ENCODE measurements at regions not wholly inside any gene's neighbourhood (a gene's known extent, or its start where the extent isn't known, plus 50 kb on each side); places are given as distances from the start of the nearest gene placed in this dataset.

GRCh38 chr1:118325550-118326225 is 140.7 kb upstream of the SPAG17 start:
- Mint-ChIP-seq H3K4me1 (no peaks in the 10 kb centered on the region), H3K9me3 (no peaks in the 10 kb centered on the region), H3K36me3 (ENCODE audit: low read depth) (no peaks in the 10 kb centered on the region), H3K27me3 (ENCODE audit: insufficient read depth, low read depth, poor library complexity) (no peaks in the 10 kb centered on the region), H3K27ac (no peak overlapping the region), H3K4me3 (no peak overlapping the region)
- TF ChIP-seq EZH2 (IDR thresholded peaks at IDR 0.05; ENCODE audit: low read depth, unreplicated experiment): no peak
- TF ChIP-seq CREB1 (CRISPR knock-in tag; IDR thresholded peaks at IDR 0.05; ENCODE audit: low read depth): no peak
- TF ChIP-seq STAT1 (IDR thresholded peaks at IDR 0.05; ENCODE audit: unreplicated experiment): no peak
- TF ChIP-seq, protein P1, sequence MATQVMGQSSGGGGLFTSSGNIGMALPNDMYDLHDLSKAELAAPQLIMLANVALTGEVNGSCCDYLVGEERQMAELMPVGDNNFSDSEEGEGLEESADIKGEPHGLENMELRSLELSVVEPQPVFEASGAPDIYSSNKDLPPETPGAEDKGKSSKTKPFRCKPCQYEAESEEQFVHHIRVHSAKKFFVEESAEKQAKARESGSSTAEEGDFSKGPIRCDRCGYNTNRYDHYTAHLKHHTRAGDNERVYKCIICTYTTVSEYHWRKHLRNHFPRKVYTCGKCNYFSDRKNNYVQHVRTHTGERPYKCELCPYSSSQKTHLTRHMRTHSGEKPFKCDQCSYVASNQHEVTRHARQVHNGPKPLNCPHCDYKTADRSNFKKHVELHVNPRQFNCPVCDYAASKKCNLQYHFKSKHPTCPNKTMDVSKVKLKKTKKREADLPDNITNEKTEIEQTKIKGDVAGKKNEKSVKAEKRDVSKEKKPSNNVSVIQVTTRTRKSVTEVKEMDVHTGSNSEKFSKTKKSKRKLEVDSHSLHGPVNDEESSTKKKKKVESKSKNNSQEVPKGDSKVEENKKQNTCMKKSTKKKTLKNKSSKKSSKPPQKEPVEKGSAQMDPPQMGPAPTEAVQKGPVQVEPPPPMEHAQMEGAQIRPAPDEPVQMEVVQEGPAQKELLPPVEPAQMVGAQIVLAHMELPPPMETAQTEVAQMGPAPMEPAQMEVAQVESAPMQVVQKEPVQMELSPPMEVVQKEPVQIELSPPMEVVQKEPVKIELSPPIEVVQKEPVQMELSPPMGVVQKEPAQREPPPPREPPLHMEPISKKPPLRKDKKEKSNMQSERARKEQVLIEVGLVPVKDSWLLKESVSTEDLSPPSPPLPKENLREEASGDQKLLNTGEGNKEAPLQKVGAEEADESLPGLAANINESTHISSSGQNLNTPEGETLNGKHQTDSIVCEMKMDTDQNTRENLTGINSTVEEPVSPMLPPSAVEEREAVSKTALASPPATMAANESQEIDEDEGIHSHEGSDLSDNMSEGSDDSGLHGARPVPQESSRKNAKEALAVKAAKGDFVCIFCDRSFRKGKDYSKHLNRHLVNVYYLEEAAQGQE (IDR thresholded peaks at IDR 0.05; ENCODE audit: unreplicated experiment): no peak
- TF ChIP-seq EZH2phosphoT487 (IDR thresholded peaks at IDR 0.05; ENCODE audit: unreplicated experiment): no peak
- no peak for TF ChIP-seq POLR2AphosphoS5 (IDR thresholded peaks at IDR 0.05; ENCODE audit: low read depth)
- TF ChIP-seq JUNB (IDR thresholded peaks at IDR 0.05; ENCODE audit: unreplicated experiment): no peak
- Histone ChIP-seq H3K36me3 (ENCODE audit: insufficient read depth) (no peaks in the 10 kb centered on the region), H3K9me2 (ENCODE audit: insufficient read depth) (peaks cover 8% of the 10 kb centered on the region; the same call in 1 of the 2 replicates), H3K27ac (ENCODE audit: low read depth) (no peak overlapping the region), H2AFZ (no peak overlapping the region), H3K27me3 (ENCODE audit: insufficient read depth) (no peaks in the 10 kb centered on the region), H3K4me2 (no peak overlapping the region), H3F3A (replicated peaks; ENCODE audit: low read depth) (no peaks in the 10 kb centered on the region), H3K4me1 (ENCODE audit: insufficient read depth) (no peaks in the 10 kb centered on the region), H3K4me3 (no peak overlapping the region), H4K20me1 (replicated peaks; ENCODE audit: insufficient read depth) (no peaks in the 10 kb centered on the region), H3K79me2 (replicated peaks; ENCODE audit: insufficient read depth) (no peaks in the 10 kb centered on the region)
- ATAC-seq (no peak), DNase-seq (ENCODE audit: low spot score) (no peak)

- Histone ChIP-seq H4K20me1 (replicated peaks; ENCODE audit: insufficient read depth) (no peaks in the 10 kb centered on the region), H3K27ac (ENCODE audit: low read depth) (no peak overlapping the region), H3F3A (replicated peaks; ENCODE audit: low read depth) (no peaks in the 10 kb centered on the region), H2AFZ (no peak overlapping the region), H3K4me2 (no peak overlapping the region), H3K36me3 (ENCODE audit: insufficient read depth) (no peaks in the 10 kb centered on the region), H3K4me1 (ENCODE audit: insufficient read depth) (no peaks in the 10 kb centered on the region), H3K9me2 (ENCODE audit: insufficient read depth) (peaks cover 4% of the 10 kb centered on the region; the same call in 1 of the 2 replicates), H3K27me3 (ENCODE audit: insufficient read depth) (no peaks in the 10 kb centered on the region), H3K4me3 (no peak overlapping the region), H3K79me2 (replicated peaks; ENCODE audit: insufficient read depth) (no peaks in the 10 kb centered on the region)
- DNase-seq (ENCODE audit: low spot score) (no peak), ATAC-seq (no peak)
- no peaks in the 10 kb centered on the region; the same call in 2 of the 3 replicates for H3K9me3 Mint-ChIP-seq
- no peak overlapping the region for H3K4me3 Mint-ChIP-seq
- H3K27ac Mint-ChIP-seq: no peak overlapping the region
- no peaks in the 10 kb centered on the region for H3K27me3 Mint-ChIP-seq (ENCODE audit: insufficient read depth, low read depth, poor library complexity)
- no peaks in the 10 kb centered on the region for H3K4me1 Mint-ChIP-seq
- H3K36me3 Mint-ChIP-seq (ENCODE audit: low read depth): no peaks in the 10 kb centered on the region
- TF ChIP-seq POLR2AphosphoS5 (IDR thresholded peaks at IDR 0.05; ENCODE audit: low read depth): no peak
- no peak for TF ChIP-seq NANOG (IDR thresholded peaks at IDR 0.05; ENCODE audit: borderline replicate concordance)
- TF ChIP-seq, protein P2, sequence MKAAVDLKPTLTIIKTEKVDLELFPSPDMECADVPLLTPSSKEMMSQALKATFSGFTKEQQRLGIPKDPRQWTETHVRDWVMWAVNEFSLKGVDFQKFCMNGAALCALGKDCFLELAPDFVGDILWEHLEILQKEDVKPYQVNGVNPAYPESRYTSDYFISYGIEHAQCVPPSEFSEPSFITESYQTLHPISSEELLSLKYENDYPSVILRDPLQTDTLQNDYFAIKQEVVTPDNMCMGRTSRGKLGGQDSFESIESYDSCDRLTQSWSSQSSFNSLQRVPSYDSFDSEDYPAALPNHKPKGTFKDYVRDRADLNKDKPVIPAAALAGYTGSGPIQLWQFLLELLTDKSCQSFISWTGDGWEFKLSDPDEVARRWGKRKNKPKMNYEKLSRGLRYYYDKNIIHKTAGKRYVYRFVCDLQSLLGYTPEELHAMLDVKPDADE (IDR thresholded peaks at IDR 0.05): no peak
- TF ChIP-seq ZNF331 (CRISPR knock-in tag; IDR thresholded peaks at IDR 0.05; ENCODE audit: low read depth): no peak
- TF ChIP-seq EZH2 (IDR thresholded peaks at IDR 0.05; ENCODE audit: low read depth, unreplicated experiment): no peak
- TF ChIP-seq STAT1 (IDR thresholded peaks at IDR 0.05; ENCODE audit: unreplicated experiment): no peak
- TF ChIP-seq JUNB (IDR thresholded peaks at IDR 0.05; ENCODE audit: unreplicated experiment): no peak
- no peak for TF ChIP-seq EZH2phosphoT487 (IDR thresholded peaks at IDR 0.05; ENCODE audit: unreplicated experiment)
Observed at GRCh38 chr1:118323246-118323645, 138.2 kb upstream of the SPAG17 start.
